CD4-positive, alpha-beta memory T cell (primary cell): ENCODE measurements at regions not wholly inside any gene's neighbourhood (a gene's known extent, or its start where the extent isn't known, plus 50 kb on each side); places are given as distances from the start of the nearest gene placed in this dataset.

ENCODE experiments used
- CTCF ChIA-PET: fragments of 350-600 bp; sonication (Branson Sonifier 250); formaldehyde crosslinking; loops from one replicate; lab custom pipeline; 2021; ENCODE audit warnings: inconsistent platforms; ENCODE audit not compliant: partially characterized antibody; lab: Charles Lee
- POLR2A ChIA-PET: fragments of 350-600 bp; sonication (Branson Sonifier 250); formaldehyde crosslinking; loops from one replicate; lab custom pipeline; 2021; ENCODE audit not compliant: partially characterized antibody; lab: Charles Lee
- DNase-seq, 5 donors: peaks; one replicate each; pipeline versions ENCODE4 v3.0.0 to v3.0.0-alpha.2; 2020 to 2022; ENCODE audit warnings: mixed read lengths in 1 of 5
- H3K27ac ChIP-seq: one replicate; pipeline ENCODE4 v1.7.0; 2013; ENCODE audit warnings: low read depth, low read length
- H3K27me3 ChIP-seq: 2 replicates; pipeline ENCODE4 v1.7.0; 2013; ENCODE audit warnings: mild to moderate bottlenecking, low read length, moderate library complexity; ENCODE audit not compliant: insufficient read depth
- H3K36me3 ChIP-seq: 2 replicates; pipeline ENCODE4 v1.7.0; 2013; ENCODE audit warnings: mild to moderate bottlenecking, low read length, moderate library complexity; ENCODE audit not compliant: insufficient read depth
- H3K4me1 ChIP-seq: 2 replicates; pipeline ENCODE4 v1.7.0; 2013; ENCODE audit warnings: mild to moderate bottlenecking, low read length, moderate library complexity; ENCODE audit not compliant: insufficient read depth
- H3K4me3 ChIP-seq, 2 donors: one replicate each; pipeline ENCODE4 v1.7.0; 2013; ENCODE audit warnings: low read length in 2 of 2, mild to moderate bottlenecking in 1 of 2
- H3K9me3 ChIP-seq, 2 donors: one replicate each; pipeline ENCODE4 v1.7.0; 2013; ENCODE audit warnings: low read length in 2 of 2, control low read depth in 1 of 2; ENCODE audit not compliant: control insufficient read depth in 1 of 2
- H3K27ac Mint-ChIP-seq, 7 donors: one replicate each; pipeline ENCODE4 v1.8.0; 2020 to 2021; ENCODE audit warnings: mixed read lengths in 7 of 7, mild to moderate bottlenecking in 6 of 7, inconsistent platforms in 3 of 7, moderate library complexity in 3 of 7
- H3K27me3 Mint-ChIP-seq, 2 donors: one replicate each; pipeline ENCODE4 v1.8.0; 2020 to 2021; ENCODE audit warnings: mixed read lengths in 2 of 2
- H3K36me3 Mint-ChIP-seq, 2 donors: one replicate each; pipeline ENCODE4 v1.8.0; 2020 to 2021; ENCODE audit warnings: mixed read lengths in 2 of 2, inconsistent platforms in 1 of 2, mild to moderate bottlenecking in 1 of 2
- H3K4me1 Mint-ChIP-seq, 4 donors: one replicate each; pipeline ENCODE4 v1.8.0; 2020 to 2021; ENCODE audit warnings: mixed read lengths in 4 of 4, mild to moderate bottlenecking in 1 of 4
- H3K4me3 Mint-ChIP-seq, 8 donors: one replicate each; pipeline ENCODE4 v1.8.0; 2020 to 2021; ENCODE audit warnings: mixed read lengths in 8 of 8, mild to moderate bottlenecking in 7 of 8, moderate library complexity in 6 of 8, inconsistent platforms in 3 of 8
- H3K9me3 Mint-ChIP-seq, 8 donors: one replicate each; pipeline ENCODE4 v1.8.0; 2020 to 2021; ENCODE audit warnings: mixed read lengths in 8 of 8, mild to moderate bottlenecking in 5 of 8, inconsistent platforms in 3 of 8, moderate library complexity in 1 of 8
- intact Hi-C: fragments of 100-400 bp; cut with micrococcal nuclease; formaldehyde crosslinking; loops from one replicate; pipeline ENCODE4 v1.15.1; 2023

- intact Hi-C loops, result no loop called here
- H3K9me3 Mint-ChIP-seq, result peaks cover 0 to 3% (median under 1%) of the 10 kb centered on the region in 8 donors
- H3K27ac Mint-ChIP-seq, result no peak overlapping the region
- no peaks in the 10 kb centered on the region for H3K4me1 ChIP-seq
- no peaks in the 10 kb centered on the region for H3K36me3 ChIP-seq
- H3K4me3 Mint-ChIP-seq, result no peak overlapping the region
- H3K27me3 ChIP-seq, result no peaks in the 10 kb centered on the region
- no peaks in the 10 kb centered on the region for H3K36me3 Mint-ChIP-seq
- H3K9me3 ChIP-seq, result no peaks in the 10 kb centered on the region
- no peak for DNase-seq
- H3K27ac ChIP-seq, result no peak overlapping the region
- H3K27me3 Mint-ChIP-seq, result peaks cover 7 to 9% of the 10 kb centered on the region in 2 donors
- H3K4me1 Mint-ChIP-seq, result no peaks in the 10 kb centered on the region
- CTCF ChIA-PET, result no interaction called here
- POLR2A ChIA-PET, result no interaction called here
- no peak overlapping the region for H3K4me3 ChIP-seq
Observed at GRCh38 chr22:48929276-48929790, 898.3 kb downstream of the BRD1 start.

GRCh38 chr22:48927591-48927990, 900.1 kb downstream of the BRD1 start:
- Histone ChIP-seq H3K36me3 (no peaks in the 10 kb centered on the region), H3K27me3 (no peaks in the 10 kb centered on the region), H3K4me1 (no peaks in the 10 kb centered on the region), H3K27ac (no peak overlapping the region), H3K4me3 (no peak overlapping the region), H3K9me3 (no peaks in the 10 kb centered on the region)
- intact Hi-C loops, result no loop called here
- POLR2A ChIA-PET, result no interaction called here
- no peak overlapping the region for H3K27ac Mint-ChIP-seq
- CTCF ChIA-PET, result no interaction called here
- no peaks in the 10 kb centered on the region for H3K36me3 Mint-ChIP-seq
- H3K27me3 Mint-ChIP-seq, result peaks cover 10 to 14% of the 10 kb centered on the region in 2 donors
- H3K4me3 Mint-ChIP-seq, result no peak overlapping the region
- no peaks in the 10 kb centered on the region for H3K9me3 Mint-ChIP-seq
- no peaks in the 10 kb centered on the region for H3K4me1 Mint-ChIP-seq
- no peak for DNase-seq

GRCh38 chr22:48926643-48927042, 901.0 kb downstream of the BRD1 start:
- H3K4me3 ChIP-seq, result no peak overlapping the region
- DNase-seq, result no peak
- H3K4me3 Mint-ChIP-seq, result peak overlapping the region in 1 of 8 donors; percentile 24
- intact Hi-C loops, result no loop called here
- H3K27me3 Mint-ChIP-seq, result peaks cover 7 to 10% of the 10 kb centered on the region in 2 donors
- ChIA-PET POLR2A (no interaction called here), CTCF (no interaction called here)
- H3K4me1 ChIP-seq, result no peaks in the 10 kb centered on the region
- H3K27me3 ChIP-seq, result no peaks in the 10 kb centered on the region
- no peaks in the 10 kb centered on the region for H3K9me3 Mint-ChIP-seq
- no peaks in the 10 kb centered on the region for H3K36me3 Mint-ChIP-seq
- no peaks in the 10 kb centered on the region for H3K36me3 ChIP-seq
- no peak overlapping the region for H3K27ac Mint-ChIP-seq
- H3K27ac ChIP-seq, result no peak overlapping the region
- H3K9me3 ChIP-seq, result no peaks in the 10 kb centered on the region
- no peaks in the 10 kb centered on the region for H3K4me1 Mint-ChIP-seq

GRCh38 chr22:48926136-48926535, 901.5 kb downstream of the BRD1 start:
- intact Hi-C loops, result no loop called here
- no peaks in the 10 kb centered on the region for H3K27me3 ChIP-seq
- no peak overlapping the region for H3K27ac ChIP-seq
- POLR2A ChIA-PET, result no interaction called here
- Mint-ChIP-seq H3K27ac (no peak overlapping the region), H3K9me3 (no peaks in the 10 kb centered on the region), H3K27me3 (peaks cover 7 to 10% of the 10 kb centered on the region in 2 donors), H3K36me3 (no peaks in the 10 kb centered on the region), H3K4me3 (no peak overlapping the region), H3K4me1 (no peaks in the 10 kb centered on the region)
- H3K4me1 ChIP-seq, result no peaks in the 10 kb centered on the region
- H3K36me3 ChIP-seq, result no peaks in the 10 kb centered on the region
- no peaks in the 10 kb centered on the region for H3K9me3 ChIP-seq
- CTCF ChIA-PET, result no interaction called here
- DNase-seq, result no peak
- H3K4me3 ChIP-seq, result no peak overlapping the region

- Mint-ChIP-seq H3K36me3 (no peaks in the 10 kb centered on the region), H3K27me3 (peaks cover 7 to 11% of the 10 kb centered on the region in 2 donors), H3K4me3 (no peak overlapping the region), H3K27ac (no peak overlapping the region), H3K9me3 (no peaks in the 10 kb centered on the region), H3K4me1 (no peaks in the 10 kb centered on the region)
- ChIA-PET POLR2A (no interaction called here), CTCF (no interaction called here)
- Histone ChIP-seq H3K27me3 (no peaks in the 10 kb centered on the region), H3K27ac (no peak overlapping the region), H3K4me3 (no peak overlapping the region), H3K9me3 (no peaks in the 10 kb centered on the region), H3K36me3 (no peaks in the 10 kb centered on the region), H3K4me1 (no peaks in the 10 kb centered on the region)
- no peak for DNase-seq
- intact Hi-C loops, result no loop called here
Observed at GRCh38 chr22:48925450-48925849, 902.2 kb downstream of the BRD1 start.

- intact Hi-C loops, result no loop called here
- H3K36me3 ChIP-seq, result no peaks in the 10 kb centered on the region
- H3K4me1 Mint-ChIP-seq, result no peaks in the 10 kb centered on the region
- DNase-seq, result no peak
- H3K27me3 Mint-ChIP-seq, result peaks cover 6 to 13% of the 10 kb centered on the region in 2 donors
- no peak overlapping the region for H3K4me3 ChIP-seq
- ChIA-PET POLR2A (no interaction called here), CTCF (no interaction called here)
- no peaks in the 10 kb centered on the region for H3K9me3 ChIP-seq
- no peak overlapping the region for H3K4me3 Mint-ChIP-seq
- H3K36me3 Mint-ChIP-seq, result no peaks in the 10 kb centered on the region
- no peaks in the 10 kb centered on the region for H3K9me3 Mint-ChIP-seq
- H3K27ac ChIP-seq, result no peak overlapping the region
- H3K27me3 ChIP-seq, result no peaks in the 10 kb centered on the region
- no peak overlapping the region for H3K27ac Mint-ChIP-seq
- H3K4me1 ChIP-seq, result no peaks in the 10 kb centered on the region
Observed at GRCh38 chr22:48923996-48924395, 903.7 kb downstream of the BRD1 start.

GRCh38 chr22:48923165-48923865, 904.4 kb downstream of the BRD1 start:
- Mint-ChIP-seq H3K4me1 (no peaks in the 10 kb centered on the region), H3K27me3 (peaks cover 13 to 18% of the 10 kb centered on the region in 2 donors), H3K4me3 (no peak overlapping the region), H3K36me3 (no peaks in the 10 kb centered on the region), H3K9me3 (no peaks in the 10 kb centered on the region), H3K27ac (no peak overlapping the region)
- no peaks in the 10 kb centered on the region for H3K4me1 ChIP-seq
- no peak overlapping the region for H3K27ac ChIP-seq
- ChIA-PET CTCF (no interaction called here), POLR2A (no interaction called here)
- H3K36me3 ChIP-seq, result no peaks in the 10 kb centered on the region
- no peaks in the 10 kb centered on the region for H3K27me3 ChIP-seq
- no peak overlapping the region for H3K4me3 ChIP-seq
- H3K9me3 ChIP-seq, result no peaks in the 10 kb centered on the region
- no peak for DNase-seq
- intact Hi-C loops, result no loop called here
